Suprapubic skin (tissue), 3 donors: ENCODE measurements at regions not wholly inside any gene's neighbourhood (a gene's known extent, or its start where the extent isn't known, plus 50 kb on each side); places are given as distances from the start of the nearest gene placed in this dataset.

Experiments used
- POLR2AphosphoS5 ChIP-seq, 3 donors: sonication (generic); formaldehyde crosslinking; IDR thresholded peaks; one replicate each; pipeline ENCODE4 v1.6.1; 2017; ENCODE audit warnings: antibody characterized with exemption in 3 of 3
- TF ChIP-seq, protein P1 (sequence below), 2 donors: fragments of 200-600 bp in 1 of 2; fragments of 450-650 bp in 1 of 2; sonication (generic) in 1 of 2; IDR thresholded peaks; one replicate each; pipeline ENCODE4 v1.5.1; 2016 to 2019; ENCODE audit warnings: antibody characterized with exemption in 2 of 2, mild to moderate bottlenecking in 1 of 2, moderate library complexity in 1 of 2

DNA sequence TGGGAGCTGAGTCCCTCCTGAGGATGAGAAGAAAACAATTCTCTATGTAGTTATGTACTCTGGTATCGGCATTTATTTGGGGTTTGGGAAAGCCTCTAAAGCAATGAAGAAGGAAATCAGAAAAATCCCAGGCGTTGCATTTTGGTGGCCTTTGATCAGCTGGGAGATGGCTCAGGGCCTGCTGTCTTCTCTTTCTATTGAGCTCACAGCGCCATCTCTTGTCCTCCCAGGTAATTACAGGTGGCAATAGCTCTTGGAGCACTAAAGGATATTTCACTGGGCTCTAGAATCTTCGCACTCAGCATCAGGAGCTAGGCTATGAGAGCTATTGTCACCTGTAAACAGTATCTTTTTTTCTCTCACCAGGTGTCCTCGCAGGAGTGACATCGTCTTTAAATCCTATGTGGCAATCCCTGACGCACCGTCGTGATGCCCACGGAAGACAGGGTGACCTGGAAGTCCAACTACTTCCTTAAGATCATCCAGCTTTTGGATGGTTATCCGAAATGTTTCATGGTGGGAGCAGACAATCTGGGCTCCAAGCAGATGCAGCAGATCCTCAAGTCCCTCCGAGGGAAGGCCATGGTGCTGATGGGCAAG lies 76.1 kb upstream of the PMAIP1 start:
- TF ChIP-seq, protein P1, sequence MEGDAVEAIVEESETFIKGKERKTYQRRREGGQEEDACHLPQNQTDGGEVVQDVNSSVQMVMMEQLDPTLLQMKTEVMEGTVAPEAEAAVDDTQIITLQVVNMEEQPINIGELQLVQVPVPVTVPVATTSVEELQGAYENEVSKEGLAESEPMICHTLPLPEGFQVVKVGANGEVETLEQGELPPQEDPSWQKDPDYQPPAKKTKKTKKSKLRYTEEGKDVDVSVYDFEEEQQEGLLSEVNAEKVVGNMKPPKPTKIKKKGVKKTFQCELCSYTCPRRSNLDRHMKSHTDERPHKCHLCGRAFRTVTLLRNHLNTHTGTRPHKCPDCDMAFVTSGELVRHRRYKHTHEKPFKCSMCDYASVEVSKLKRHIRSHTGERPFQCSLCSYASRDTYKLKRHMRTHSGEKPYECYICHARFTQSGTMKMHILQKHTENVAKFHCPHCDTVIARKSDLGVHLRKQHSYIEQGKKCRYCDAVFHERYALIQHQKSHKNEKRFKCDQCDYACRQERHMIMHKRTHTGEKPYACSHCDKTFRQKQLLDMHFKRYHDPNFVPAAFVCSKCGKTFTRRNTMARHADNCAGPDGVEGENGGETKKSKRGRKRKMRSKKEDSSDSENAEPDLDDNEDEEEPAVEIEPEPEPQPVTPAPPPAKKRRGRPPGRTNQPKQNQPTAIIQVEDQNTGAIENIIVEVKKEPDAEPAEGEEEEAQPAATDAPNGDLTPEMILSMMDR (IDR thresholded peaks at IDR 0.05): peak; percentile 75 to 79
- TF ChIP-seq POLR2AphosphoS5 (IDR thresholded peaks at IDR 0.05): no peak
